GM23248 (cell line): ENCODE measurements at regions not wholly inside any gene's neighbourhood (a gene's known extent, or its start where the extent isn't known, plus 50 kb on each side); places are given as distances from the start of the nearest gene placed in this dataset.
"Not testable (repeated sequence)": the region's sequence is repeated elsewhere in the genome, so short reads cannot be mapped to it uniquely, and the experiment has no call there.

Experiments
- DNase-seq: peaks from one replicate; pipeline ENCODE4 v3.0.0-alpha.2; 2015
- H2AFZ ChIP-seq: fragments of 200-600 bp; sonication (generic); 2 replicates; pipeline ENCODE4 v1.6.1; 2016; ENCODE audit warnings: antibody characterized with exemption
- H3F3A ChIP-seq: fragments of 200-600 bp; sonication (generic); 2 replicates; pipeline ENCODE4 v1.6.1; 2016; ENCODE audit warnings: mild to moderate bottlenecking, antibody characterized with exemption, mixed run types; ENCODE audit not compliant: insufficient read depth
- H3K27ac ChIP-seq: fragments of 200-600 bp; sonication (generic); 2 replicates; pipeline ENCODE4 v1.5.1; 2016; ENCODE audit warnings: mild to moderate bottlenecking
- H3K27me3 ChIP-seq: fragments of 200-600 bp; sonication (generic); replicated peaks from 2 replicates; pipeline ENCODE4 v1.6.1; 2016; ENCODE audit warnings: mild to moderate bottlenecking; ENCODE audit not compliant: insufficient read depth
- H3K36me3 ChIP-seq: fragments of 200-600 bp; sonication (generic); 2 replicates; pipeline ENCODE4 v1.6.1; 2016; ENCODE audit warnings: low read depth, mild to moderate bottlenecking
- H3K4me1 ChIP-seq: fragments of 200-600 bp; sonication (generic); 2 replicates; pipeline ENCODE4 v1.6.1; 2016; ENCODE audit warnings: mild to moderate bottlenecking; ENCODE audit not compliant: insufficient read depth
- H3K4me2 ChIP-seq: fragments of 200-600 bp; sonication (generic); one replicate; pipeline ENCODE4 v1.6.1; 2016; ENCODE audit warnings: mild to moderate bottlenecking; ENCODE audit not compliant: unreplicated experiment
- H3K4me3 ChIP-seq: fragments of 200-600 bp; sonication (generic); 2 replicates; pipeline ENCODE4 v1.5.1; 2016; ENCODE audit warnings: mild to moderate bottlenecking
- H3K79me2 ChIP-seq: fragments of 200-600 bp; sonication (generic); 2 replicates; pipeline ENCODE4 v1.6.1; 2016; ENCODE audit warnings: mild to moderate bottlenecking; ENCODE audit not compliant: insufficient read depth
- H3K9ac ChIP-seq: fragments of 200-600 bp; sonication (generic); 2 replicates; pipeline ENCODE4 v1.6.1; 2016; ENCODE audit warnings: mild to moderate bottlenecking
- H3K9me2 ChIP-seq: fragments of 200-600 bp; sonication (generic); 2 replicates; pipeline ENCODE4 v1.6.1; 2016; ENCODE audit warnings: mixed run types, mild to moderate bottlenecking, moderate library complexity; ENCODE audit not compliant: insufficient read depth
- H3K9me3 ChIP-seq: fragments of 200-600 bp; sonication (generic); one replicate; pipeline ENCODE4 v1.6.1; 2017; ENCODE audit warnings: low read depth
- H4K20me1 ChIP-seq: fragments of 200-600 bp; sonication (generic); 2 replicates; pipeline ENCODE4 v1.6.0; 2016; ENCODE audit not compliant: insufficient read depth
- EZH2 ChIP-seq: fragments of 200-600 bp; sonication (generic); IDR thresholded peaks from 2 replicates; pipeline ENCODE4 v1.6.1; 2018; ENCODE audit warnings: antibody characterized with exemption, mild to moderate bottlenecking; ENCODE audit not compliant: insufficient read depth, poor library complexity, severe bottlenecking
- EZH2phosphoT487 ChIP-seq: fragments of 200-600 bp; sonication (generic); IDR thresholded peaks from 2 replicates; pipeline ENCODE4 v1.6.1; 2018; ENCODE audit warnings: antibody characterized with exemption, moderate library complexity, mild to moderate bottlenecking, low read depth; ENCODE audit not compliant: insufficient read depth
- WGBS, 2 experiments: methylation state at CpG; one replicate each; pipeline ENCODE4 v1.1.6; 2015 to 2017; ENCODE audit warnings: low lambda C conversion rate in 2 of 2, low coverage in 1 of 2; ENCODE audit errors: missing lambda C conversion rate in 2 of 2; 5-methylcytosine and 5-hydroxymethylcytosine counted together
- in situ Hi-C: fragments of 300-500 bp; cut with MboI; formaldehyde crosslinking; loops from 2 replicates; pipeline ENCODE4 v1.15.0; 2020

GRCh38 chr2:31765078-31765945 is 184.6 kb upstream of the SRD5A2 start:
- no peaks in the 10 kb centered on the region for H3K79me2 ChIP-seq
- 18 to 24% methylated on average over 2 of the region's 2 CpGs for WGBS, 2 experiments
- H2AFZ ChIP-seq = no peak overlapping the region

GRCh38 chr2:31764169-31764568 is 183.4 kb upstream of the SRD5A2 start:
- no peaks in the 10 kb centered on the region for H4K20me1 ChIP-seq
- no peak overlapping the region for H3K4me3 ChIP-seq
- H3K9me3 ChIP-seq = no peaks in the 10 kb centered on the region
- no peaks in the 10 kb centered on the region for H3F3A ChIP-seq
- no peaks in the 10 kb centered on the region; the same call in 1 of the 2 replicates for H3K27me3 ChIP-seq
- H3K36me3 ChIP-seq = no peaks in the 10 kb centered on the region
- no peak overlapping the region for H3K27ac ChIP-seq
- WGBS, 2 experiments = 38 to 45% methylated on average over 2 of the region's 2 CpGs
- H3K4me1 ChIP-seq = no peaks in the 10 kb centered on the region; the same call in 1 of the 2 replicates
- TF ChIP-seq EZH2phosphoT487 = no peak
- TF ChIP-seq EZH2 = no peak
- H3K9me2 ChIP-seq = no peaks in the 10 kb centered on the region
- H3K4me2 ChIP-seq = no peak overlapping the region
- in situ Hi-C loops = no loop called here
- H3K79me2 ChIP-seq = no peaks in the 10 kb centered on the region
- DNase-seq = no peak
- no peak overlapping the region for H3K9ac ChIP-seq
- no peak overlapping the region for H2AFZ ChIP-seq

More at GRCh38 chr2:31765078-31765945, 184.6 kb upstream of the SRD5A2 start:
- Histone ChIP-seq H3K4me2 (no peak overlapping the region), H3K9me3 (no peaks in the 10 kb centered on the region), H4K20me1 (no peaks in the 10 kb centered on the region), H3K4me3 (no peak overlapping the region), H3K36me3 (no peaks in the 10 kb centered on the region), H3K27ac (no peak overlapping the region), H3K4me1 (no peaks in the 10 kb centered on the region; the same call in 1 of the 2 replicates), H3F3A (no peaks in the 10 kb centered on the region), H3K9ac (no peak overlapping the region), H3K9me2 (no peaks in the 10 kb centered on the region), H3K27me3 (no peaks in the 10 kb centered on the region; the same call in 1 of the 2 replicates)
- in situ Hi-C loops = no loop called here
- TF ChIP-seq EZH2 (no peak), EZH2phosphoT487 (no peak)
- no peak for DNase-seq

- TF ChIP-seq EZH2 (no peak), EZH2phosphoT487 (no peak)
- Histone ChIP-seq H3K4me3 (no peak overlapping the region), H3K36me3 (no peaks in the 10 kb centered on the region), H3F3A (no peaks in the 10 kb centered on the region), H3K9me3 (no peaks in the 10 kb centered on the region), H2AFZ (no peak overlapping the region), H3K4me1 (no peaks in the 10 kb centered on the region; the same call in 1 of the 2 replicates), H3K27ac (no peak overlapping the region), H3K79me2 (no peaks in the 10 kb centered on the region), H3K9me2 (no peaks in the 10 kb centered on the region), H3K9ac (no peak overlapping the region), H3K4me2 (no peak overlapping the region), H4K20me1 (no peaks in the 10 kb centered on the region), H3K27me3 (no peaks in the 10 kb centered on the region; the same call in 1 of the 2 replicates)
- in situ Hi-C loops = no loop called here
- DNase-seq = no peak
- 13 to 26% methylated on average over 2 of the region's 2 CpGs for WGBS, 2 experiments
Observed at GRCh38 chr2:31762085-31762484, 181.3 kb upstream of the SRD5A2 start.

- H3K27me3 ChIP-seq, H3K79me2 ChIP-seq, H3K4me1 ChIP-seq, H3K36me3 ChIP-seq, DNase-seq, H3K4me2 ChIP-seq, H3K4me3 ChIP-seq, H3K9me2 ChIP-seq, in situ Hi-C loops, H3K9ac ChIP-seq, H3K9me3 ChIP-seq, H3F3A ChIP-seq, H3K27ac ChIP-seq, H2AFZ ChIP-seq, H4K20me1 ChIP-seq: not testable (repeated sequence)
- 51 to 70% methylated on average over 2 of the region's 2 CpGs for WGBS, 2 experiments
Observed at GRCh38 chr2:31757351-31757750, 176.6 kb upstream of the SRD5A2 start.

GRCh38 chr2:31748746-31749145 is 168.0 kb upstream of the SRD5A2 start:
- not testable (repeated sequence) for H3K4me3 ChIP-seq, H3F3A ChIP-seq, H3K27me3 ChIP-seq, H3K4me2 ChIP-seq, H3K4me1 ChIP-seq, H3K9me3 ChIP-seq, H4K20me1 ChIP-seq, H3K9me2 ChIP-seq, H3K9ac ChIP-seq, H3K36me3 ChIP-seq, DNase-seq, H3K79me2 ChIP-seq, H3K27ac ChIP-seq, H2AFZ ChIP-seq
- in situ Hi-C loops = loop anchor here (25.0 kb wide), 1 partner anchor 411 kb away; no protein-coding TSS in a partner anchor
- WGBS, 2 experiments = 57 to 63% methylated on average over 10 to 13 of the region's 13 CpGs
